ENCODE measurements at regions not wholly inside any gene's neighbourhood (a gene's known extent, or its start where the extent isn't known, plus 50 kb on each side); places are given as distances from the start of the nearest gene placed in this dataset.

DNA sequence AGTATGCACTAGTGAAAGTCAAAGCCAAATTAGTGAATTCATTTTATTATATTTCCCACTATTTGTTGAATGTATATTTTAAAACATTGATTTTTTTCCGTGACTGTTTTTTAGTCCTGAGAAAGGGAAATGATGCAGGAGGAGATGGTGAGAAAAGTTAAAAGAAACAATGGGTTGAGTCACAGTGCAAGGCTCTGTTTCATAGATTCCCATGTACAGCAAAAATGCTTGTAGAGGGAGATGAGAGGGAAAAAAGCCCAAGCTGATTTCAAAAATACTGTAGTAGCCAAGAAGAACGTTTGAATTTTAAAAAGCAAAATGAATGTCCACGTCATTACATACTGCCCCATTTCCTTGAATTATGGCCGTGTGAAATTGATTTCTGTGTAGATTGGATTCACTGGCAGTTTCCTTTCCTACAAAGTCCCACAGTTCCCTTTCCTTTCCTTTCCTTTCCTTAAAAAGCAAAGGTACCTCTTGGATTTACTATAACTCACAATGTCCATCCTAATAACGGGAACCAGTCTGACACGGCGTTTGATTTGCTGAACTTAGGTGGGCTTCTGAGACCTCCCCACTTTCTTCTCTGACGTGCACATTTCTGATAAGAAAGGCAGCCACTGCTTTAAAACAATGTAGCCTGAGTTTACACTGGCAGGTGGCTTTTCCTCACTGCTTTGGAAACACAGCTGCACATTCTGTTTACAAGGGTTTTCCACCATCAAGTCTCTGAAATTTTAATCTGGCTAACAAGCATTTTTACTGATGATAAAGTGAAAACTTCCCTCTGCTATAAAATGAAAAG lies 63.7 kb downstream of the SPCS3 start:
- no peak for DNase-seq (ENCODE audit: low spot score)
- intact Hi-C loops (cut with DNase I) = no loop called here
- ATAC-seq = no peak

DNA sequence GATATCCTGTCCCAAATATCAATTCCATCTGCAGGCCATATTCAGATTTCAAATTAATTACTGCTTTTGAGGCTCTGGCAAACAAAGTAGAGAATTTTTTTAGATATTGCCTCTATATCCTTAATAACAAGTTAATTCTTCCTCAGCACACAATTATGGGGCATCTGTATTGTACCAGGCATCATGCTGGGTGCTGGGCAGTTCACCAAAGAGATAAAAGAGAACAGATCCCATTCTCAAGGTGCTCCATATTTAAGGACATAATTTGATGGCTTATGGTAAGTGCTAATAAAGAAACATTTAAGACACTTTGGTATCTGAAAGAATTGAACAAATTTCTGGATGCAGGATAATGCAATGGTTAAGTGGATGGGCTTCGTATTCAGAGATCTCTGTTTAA lies 65.8 kb downstream of the SPCS3 start:
- no peak for DNase-seq (ENCODE audit: low spot score)
- intact Hi-C loops (cut with DNase I) = no loop called here
- no peak for ATAC-seq

DNA sequence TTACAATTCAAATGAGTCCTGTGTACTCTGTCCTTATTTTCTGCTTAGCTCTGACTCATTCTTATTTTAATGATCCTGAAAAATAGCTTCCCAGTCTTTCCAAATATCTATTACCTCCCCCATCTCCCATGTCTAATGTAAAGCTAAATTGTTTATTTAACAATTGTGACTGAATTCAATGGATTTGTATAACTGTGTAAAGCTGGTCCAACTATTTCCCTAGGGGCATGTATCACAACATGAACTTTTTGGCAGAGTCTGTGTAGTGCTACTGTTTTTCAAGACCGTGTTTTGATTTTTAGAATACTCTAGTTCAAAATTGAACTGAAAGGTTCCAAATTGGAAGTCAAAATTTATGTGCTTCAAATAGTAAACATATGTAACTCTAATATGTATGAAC lies 67.8 kb downstream of the SPCS3 start:
- intact Hi-C loops (cut with DNase I) = no loop called here
- no peak for DNase-seq (ENCODE audit: low spot score)
- no peak for ATAC-seq

DNA sequence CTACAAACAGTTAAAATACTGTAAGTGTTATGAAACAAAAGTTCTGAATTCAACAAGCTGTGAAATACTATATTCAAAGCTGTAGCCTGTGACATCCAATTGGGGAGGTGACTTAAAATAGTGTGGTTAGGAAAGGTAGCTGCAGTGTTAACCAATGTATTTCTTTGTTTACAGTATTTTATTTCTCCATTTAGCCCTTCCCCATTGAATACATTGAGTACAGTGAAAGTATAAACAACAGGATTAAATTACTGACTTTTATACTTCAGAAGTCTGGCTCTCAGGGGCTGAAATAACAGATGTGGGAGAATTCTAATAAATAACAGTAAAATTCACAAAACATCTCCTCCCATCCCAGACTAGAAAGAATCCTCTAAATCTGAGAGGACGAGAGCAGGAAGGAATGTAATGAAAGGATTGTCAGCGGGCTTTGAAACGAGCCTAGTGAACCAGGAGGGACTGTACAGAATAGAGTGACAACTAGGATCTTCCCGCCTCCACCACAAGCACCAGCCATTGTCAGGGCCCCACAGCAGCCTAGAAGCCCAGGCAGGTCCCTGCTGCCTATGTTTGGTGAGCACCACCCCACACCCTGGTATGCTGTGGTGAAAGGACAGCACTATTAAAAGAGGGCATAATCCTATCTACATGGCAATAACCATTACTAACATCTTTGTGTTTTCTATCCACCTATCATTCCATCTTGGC lies 73.7 kb downstream of the SPCS3 start:
- DNase-seq (ENCODE audit: low spot score) (no peak), ATAC-seq (no peak)
- intact Hi-C loops (cut with DNase I) = no loop called here

DNA sequence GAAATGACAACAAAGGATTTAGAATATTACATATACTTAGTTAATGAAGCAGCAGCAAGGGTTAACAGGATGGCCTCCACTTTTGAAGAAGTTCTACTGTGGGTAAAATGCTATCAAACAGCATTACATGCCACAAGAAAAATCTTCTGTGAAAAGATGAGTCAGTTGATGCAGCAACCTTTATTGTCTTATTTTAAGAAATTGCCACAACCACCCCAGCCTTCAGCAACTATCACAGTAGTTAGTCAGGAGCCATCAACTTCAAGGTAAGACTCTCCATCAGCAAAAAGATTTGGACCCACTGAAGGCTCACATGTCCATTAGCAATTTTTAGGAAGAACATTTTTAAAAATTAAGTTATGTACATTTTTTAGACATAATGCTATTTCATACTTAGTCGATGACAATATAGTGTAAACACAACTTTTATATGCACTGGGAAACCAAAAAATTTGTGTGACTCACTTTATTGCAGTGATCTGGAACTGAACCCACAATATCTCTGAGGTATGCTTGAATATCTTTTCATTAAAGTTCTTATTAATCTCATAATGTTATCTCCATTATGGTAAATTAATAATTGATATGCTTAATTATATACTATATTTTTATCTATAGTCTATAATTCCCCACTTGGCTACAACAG lies 81.2 kb downstream of the SPCS3 start:
- DNase-seq (ENCODE audit: low spot score) = no peak
- no peak for ATAC-seq
- intact Hi-C loops (cut with DNase I) = no loop called here

DNA sequence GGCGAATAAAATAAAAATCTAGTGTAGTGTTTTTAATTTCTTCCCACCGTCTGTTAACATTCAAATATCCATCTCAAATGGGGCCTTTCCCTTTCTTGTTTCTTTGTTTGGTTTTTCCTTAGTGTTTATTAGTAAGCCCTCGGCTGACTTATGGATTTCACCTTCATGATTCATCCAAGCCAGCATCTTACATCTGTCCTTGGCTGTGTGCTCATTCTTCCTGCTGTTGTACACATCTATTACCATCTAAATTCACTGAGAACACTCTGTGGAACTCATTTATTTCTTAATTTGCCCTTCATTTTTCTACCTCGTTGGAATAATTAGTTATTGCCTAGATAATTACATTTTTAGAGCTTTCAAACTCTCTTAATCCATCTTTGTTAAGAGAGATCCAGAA lies 84.9 kb downstream of the SPCS3 start:
- ATAC-seq = no peak
- intact Hi-C loops (cut with DNase I) = no loop called here
- DNase-seq (ENCODE audit: low spot score) = no peak

DNA sequence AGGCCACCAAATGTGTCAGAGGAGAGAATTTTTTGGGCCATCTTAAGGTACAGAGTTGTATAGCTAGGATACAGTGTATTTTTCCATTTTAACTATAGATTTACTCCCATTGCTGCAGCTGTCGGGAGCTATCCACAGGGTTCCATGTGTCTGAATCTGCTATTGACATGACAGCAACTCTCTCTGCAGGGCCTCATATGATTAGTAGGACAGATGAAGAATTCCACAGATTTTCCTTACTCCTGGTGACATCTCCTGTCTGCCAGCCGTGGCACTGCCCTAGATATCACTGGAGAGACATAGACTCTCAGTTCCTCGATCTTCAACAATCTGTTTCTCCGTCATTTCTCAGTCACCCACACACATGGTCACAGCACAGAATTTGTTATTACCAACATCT lies 86.5 kb downstream of the SPCS3 start:
- intact Hi-C loops (cut with DNase I) = no loop called here
- no peak for ATAC-seq
- no peak for DNase-seq (ENCODE audit: low spot score)

DNA sequence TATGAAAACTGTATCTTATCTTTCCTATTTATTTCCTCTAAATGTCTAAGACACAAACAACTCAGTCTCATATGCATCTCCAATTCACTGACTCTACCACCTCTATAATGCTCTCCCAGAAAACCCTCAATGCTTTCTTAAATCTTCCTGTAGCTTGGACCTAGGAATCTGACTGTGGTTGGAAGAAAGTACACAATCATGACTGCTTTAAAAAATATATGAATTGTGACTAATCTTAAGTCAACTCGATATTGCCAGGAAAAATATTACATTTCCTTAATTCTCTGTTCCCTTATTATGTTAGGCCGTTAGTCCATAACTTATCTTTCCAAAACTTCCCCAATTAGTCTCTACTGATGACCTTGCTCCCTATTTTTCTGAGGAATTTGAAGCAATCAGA lies 87.0 kb downstream of the SPCS3 start:
- no peak for ATAC-seq
- intact Hi-C loops (cut with DNase I) = no loop called here
- DNase-seq (ENCODE audit: low spot score) = no peak

DNA sequence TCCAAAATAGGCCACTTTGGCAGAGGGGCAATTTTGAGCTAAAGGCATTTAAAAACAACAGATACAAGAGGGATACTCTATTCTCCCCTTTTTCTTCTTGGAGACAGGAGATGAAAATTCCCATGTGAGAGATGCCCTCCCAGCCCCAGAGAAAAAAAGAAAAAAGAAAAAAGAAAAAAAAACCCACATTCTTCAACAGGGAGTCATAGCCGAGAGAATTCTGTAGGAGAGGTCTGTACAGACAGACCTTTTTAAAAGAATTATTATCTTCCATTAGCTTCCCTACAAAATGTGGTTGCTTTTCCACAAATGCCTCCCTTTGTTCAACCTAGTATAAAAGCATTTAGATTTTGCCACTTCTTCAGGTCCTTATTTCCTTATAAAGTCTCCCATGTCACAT lies 89.9 kb downstream of the SPCS3 start:
- intact Hi-C loops (cut with DNase I) = no loop called here
- DNase-seq (ENCODE audit: low spot score) (no peak), ATAC-seq (no peak)

DNA sequence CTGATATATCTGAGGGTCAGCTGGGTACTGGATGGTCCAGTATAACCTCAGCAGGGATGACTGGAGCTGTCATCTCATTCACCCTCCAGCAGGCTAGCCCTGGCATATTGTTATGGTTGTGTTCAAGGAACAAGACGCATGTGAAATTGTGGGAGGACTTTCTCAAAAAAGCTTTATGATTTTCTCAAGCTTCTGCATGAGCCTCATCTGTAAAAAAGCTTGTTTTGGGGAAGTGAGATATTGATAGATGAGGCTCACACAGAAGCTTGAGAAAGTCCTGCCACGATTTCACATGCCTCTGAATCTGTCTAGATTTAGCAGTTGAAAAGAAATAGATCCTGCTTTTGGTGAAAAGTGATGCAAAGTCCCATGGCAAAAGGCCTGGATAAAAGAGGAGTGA lies 93.4 kb downstream of the SPCS3 start:
- ATAC-seq (no peak), DNase-seq (ENCODE audit: low spot score) (no peak)
- intact Hi-C loops (cut with DNase I) = no loop called here

DNA sequence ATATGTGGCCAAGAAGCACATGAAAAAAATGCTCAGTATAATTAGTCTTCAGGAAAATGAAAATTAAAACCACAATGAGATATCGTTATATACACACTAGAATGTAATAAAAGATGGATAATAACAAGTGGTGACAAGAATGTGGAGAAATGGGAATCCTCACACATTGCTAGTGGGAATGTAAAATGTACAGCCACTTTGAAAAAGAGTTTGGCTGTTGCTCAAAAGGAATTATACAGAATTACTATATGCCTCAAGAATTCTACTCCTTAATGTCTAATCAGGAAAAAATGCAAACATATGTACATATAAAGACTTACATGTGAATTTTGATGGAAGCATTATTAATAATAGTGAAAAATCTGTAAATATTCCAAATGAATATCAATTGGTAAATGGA lies 102.2 kb downstream of the SPCS3 start:
- intact Hi-C loops (cut with DNase I) = loop anchor here (5.0 kb wide), 1 partner anchor 810 kb away; no protein-coding TSS in a partner anchor
- ATAC-seq (no peak), DNase-seq (ENCODE audit: low spot score) (no peak)

DNA sequence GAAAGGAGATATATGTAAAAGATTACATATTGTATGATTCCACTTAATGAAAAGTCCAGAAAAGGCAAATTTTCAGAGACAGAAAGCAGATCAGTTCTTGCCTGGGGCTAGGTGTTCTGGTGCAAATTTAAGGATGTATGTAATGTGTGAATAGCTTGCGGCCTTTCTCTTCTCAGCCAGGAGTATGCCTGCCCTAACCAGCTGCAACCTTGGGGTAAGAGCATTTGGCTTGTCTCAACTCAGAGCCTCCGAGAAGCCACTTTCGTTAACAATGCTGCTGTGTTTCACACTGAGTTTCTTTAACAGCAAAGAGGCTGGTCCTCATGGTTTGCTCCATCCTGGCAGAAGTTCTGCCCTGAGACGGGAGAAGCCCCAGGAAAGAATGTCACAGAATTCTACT lies 102.7 kb downstream of the SPCS3 start:
- ATAC-seq = no peak
- intact Hi-C loops (cut with DNase I) = loop anchor here (5.0 kb wide), 1 partner anchor 810 kb away; no protein-coding TSS in a partner anchor

DNA sequence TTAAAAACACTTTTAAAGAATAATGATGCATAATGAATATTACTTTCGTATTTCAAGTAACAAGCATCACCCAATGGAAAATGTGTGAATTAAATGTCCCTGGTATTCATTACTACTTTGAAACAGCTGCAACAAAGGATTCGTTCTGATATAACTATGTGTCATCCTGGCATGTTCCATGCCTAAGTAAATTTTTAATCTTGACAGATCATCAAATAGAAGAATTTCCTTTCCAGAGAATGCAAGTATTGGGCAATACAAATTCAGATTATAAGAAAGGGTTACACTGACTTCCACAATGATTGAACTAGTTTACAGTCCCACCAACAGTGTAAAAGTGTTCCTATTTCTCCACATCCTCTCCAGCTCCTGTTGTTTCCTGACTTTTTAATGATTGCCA lies 105.3 kb downstream of the SPCS3 start:
- intact Hi-C loops (cut with DNase I) = no loop called here
- DNase-seq (ENCODE audit: low spot score) (no peak), ATAC-seq (no peak)

More for the DNA sequence above, 102.7 kb downstream of the SPCS3 start:
- DNase-seq (ENCODE audit: low spot score) = no peak

DNA sequence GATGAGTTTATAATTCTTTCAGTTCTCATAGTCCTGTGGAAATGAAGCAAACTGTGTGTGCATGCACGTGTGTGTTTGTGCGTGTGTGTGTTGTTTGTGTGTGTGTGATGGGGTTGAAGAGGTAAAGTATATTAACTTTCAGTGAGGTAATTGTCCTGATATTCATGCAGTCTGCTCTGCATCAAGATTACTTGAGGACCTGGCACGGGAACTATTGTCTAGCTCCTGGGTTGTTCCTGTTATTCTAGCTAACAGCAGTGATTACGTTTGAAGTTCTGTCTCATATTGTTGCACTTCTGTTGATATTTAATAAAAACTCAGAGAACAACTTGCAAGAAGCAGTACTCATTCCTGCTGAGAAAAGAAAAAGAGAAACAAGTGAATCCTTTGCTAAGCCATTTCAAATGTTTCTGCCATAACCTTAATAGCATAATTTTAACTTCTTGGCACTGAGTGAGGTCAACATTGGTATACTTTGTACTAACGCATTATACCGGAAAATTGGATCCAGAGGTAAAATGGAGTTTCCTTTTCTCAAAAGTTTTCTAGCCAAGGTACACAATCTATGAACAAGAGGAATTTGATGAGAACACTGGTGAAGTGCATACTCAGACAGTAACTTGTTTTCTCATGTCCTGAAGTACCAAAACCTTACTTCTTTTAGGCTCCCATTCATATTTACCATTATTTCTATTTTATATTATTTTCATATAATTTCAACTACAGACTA lies 113.2 kb downstream of the SPCS3 start:
- DNase-seq (ENCODE audit: low spot score) (no peak), ATAC-seq (no peak)
- intact Hi-C loops (cut with DNase I) = no loop called here

DNA sequence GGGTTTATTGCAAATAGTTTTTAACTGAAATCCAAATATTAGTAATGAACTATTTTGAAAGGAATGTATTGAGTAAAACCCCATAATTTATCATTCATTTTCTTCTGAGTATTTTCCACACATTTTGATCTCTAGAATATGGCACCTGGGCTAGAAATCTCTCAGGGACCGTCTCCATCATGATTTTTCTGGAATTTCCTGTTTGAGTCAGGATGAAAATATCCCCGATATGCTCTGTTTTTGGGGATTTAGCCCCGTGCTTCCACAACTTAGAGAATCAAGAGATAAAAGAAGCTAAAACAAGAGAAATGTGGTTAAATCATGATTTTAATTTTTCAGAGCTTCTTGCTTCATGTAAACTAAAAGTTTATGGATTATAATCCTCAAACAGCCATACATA lies 114.2 kb downstream of the SPCS3 start:
- no peak for ATAC-seq

DNA sequence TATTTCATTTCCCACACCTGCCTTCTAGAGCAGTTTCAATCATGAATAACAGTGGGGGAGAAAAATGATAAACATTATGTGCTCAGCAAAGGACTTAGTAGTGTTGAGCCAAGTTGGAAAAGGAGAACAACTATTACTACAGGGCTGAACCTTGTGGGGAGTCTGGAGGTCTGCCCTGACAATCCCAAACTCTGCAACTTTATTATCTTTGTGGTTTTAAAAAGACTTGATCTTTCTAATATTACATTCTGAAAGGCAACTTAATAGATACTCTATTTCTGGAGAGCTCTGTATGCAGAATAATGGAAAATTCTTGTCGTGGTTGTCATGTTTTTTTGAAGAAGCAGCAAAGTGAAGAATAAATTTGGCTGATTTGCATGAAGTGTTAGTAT lies 116.1 kb downstream of the SPCS3 start:
- intact Hi-C loops (cut with DNase I) = no loop called here
- no peak for DNase-seq (ENCODE audit: low spot score)
- peak; percentile 80 for ATAC-seq

More for the DNA sequence above, 114.2 kb downstream of the SPCS3 start:
- no peak for DNase-seq (ENCODE audit: low spot score)
- intact Hi-C loops (cut with DNase I) = no loop called here

DNA sequence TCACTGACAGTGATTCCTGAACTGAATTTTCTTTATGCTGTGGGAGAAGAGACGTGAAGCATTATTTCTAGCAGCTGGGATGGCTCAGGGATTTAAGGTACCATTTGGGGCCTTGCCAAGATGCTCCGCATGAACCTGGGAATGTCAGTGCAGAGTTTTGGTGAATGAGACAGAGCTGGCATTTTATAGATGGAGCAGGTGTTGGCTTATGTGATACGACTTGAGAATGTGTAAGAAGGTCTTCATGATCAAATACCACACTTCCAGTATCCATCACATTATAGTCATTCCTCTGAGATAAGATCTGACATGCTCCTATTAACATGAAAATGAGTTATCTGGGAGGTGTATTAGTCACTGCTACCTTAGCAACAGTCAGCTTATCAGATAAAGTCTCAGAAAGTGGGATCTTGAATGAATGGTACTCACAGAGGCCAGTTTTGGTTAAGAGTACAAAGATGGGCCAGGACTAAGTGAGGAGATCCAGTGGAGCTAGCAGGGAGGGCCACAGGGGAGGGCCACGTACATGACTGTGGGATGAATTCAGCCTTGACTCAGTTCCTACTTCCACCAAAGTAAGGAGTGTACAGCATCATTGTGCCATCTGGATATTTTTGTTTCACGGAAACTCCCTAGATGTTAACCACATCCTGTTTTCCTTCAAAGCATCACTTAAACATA lies 116.7 kb downstream of the SPCS3 start:
- ATAC-seq (no peak), DNase-seq (ENCODE audit: low spot score) (no peak)
- intact Hi-C loops (cut with DNase I) = no loop called here

DNA sequence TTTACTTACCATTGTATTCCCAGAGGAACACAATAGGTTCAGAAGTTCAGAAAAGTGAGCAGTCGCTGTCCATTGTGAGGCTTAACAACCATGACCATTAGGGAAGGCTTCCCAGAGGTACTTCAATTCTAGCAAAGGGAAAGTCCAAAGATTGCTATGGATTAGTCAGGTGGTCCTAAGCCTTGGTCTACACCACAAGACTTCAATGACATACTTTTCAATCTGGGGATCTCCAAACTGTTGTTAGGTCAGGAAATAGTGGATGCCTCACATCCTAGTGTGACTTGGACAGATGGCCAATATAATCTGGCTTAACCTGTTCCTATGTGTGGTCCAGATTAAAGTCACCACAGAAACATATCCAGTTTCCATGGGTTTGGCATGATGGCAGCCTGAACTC lies 118.0 kb downstream of the SPCS3 start:
- ATAC-seq (no peak), DNase-seq (ENCODE audit: low spot score) (no peak)
- intact Hi-C loops (cut with DNase I) = no loop called here

DNA sequence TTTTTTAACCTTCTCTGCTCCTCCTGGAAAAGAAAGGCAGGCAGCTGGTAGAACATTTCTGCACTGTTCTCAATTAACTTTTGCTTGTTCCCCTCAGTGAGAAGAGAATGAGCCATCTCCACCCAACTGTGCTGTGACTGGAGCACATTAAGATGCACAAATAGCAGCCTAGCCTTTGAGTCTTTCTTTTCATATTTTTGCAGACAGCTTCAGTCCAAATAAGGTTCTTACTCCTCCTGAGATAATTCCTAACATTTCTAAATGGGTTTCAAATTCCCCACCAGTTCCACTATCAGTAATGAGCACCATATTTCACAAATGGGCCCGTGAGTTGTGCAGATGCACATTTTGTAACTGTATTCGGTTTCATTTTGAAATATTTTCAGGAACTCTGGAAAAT lies 118.6 kb downstream of the SPCS3 start:
- intact Hi-C loops (cut with DNase I) = no loop called here
- DNase-seq (ENCODE audit: low spot score) (no peak), ATAC-seq (no peak)

Data from sciatic nerve (tissue), 2 donors.